MCF 10A (cell line): ENCODE measurements at regions not wholly inside any gene's neighbourhood (a gene's known extent, or its start where the extent isn't known, plus 50 kb on each side); places are given as distances from the start of the nearest gene placed in this dataset.
A peak's percentile ranks its signal among the peaks of the same experiment; 100 is the strongest.

Experiments used
- BruUV-seq: library from RNA; stranded (reverse); fragments of 400-500 nt; replicated peaks from 2 replicates; lab custom pipeline; 2021; lab: Mats Ljungman, UMichigan
- CTCF ChIA-PET: fragments of 300-600 bp; sonication (Branson Sonifier 250); formaldehyde crosslinking; extraction: SDS; loops from one replicate; lab custom pipeline; 2021; ENCODE audit warnings: antibody characterized with exemption, inconsistent platforms; lab: Yijun Ruan, JAX
- POLR2A ChIA-PET: fragments of 300-600, 350-650 bp; sonication (Branson Sonifier 250); formaldehyde crosslinking; extraction: SDS; loops from one replicate; lab custom pipeline; 2020; ENCODE audit warnings: antibody characterized with exemption, inconsistent platforms; lab: Yijun Ruan, JAX
- DNase-seq: peaks from one replicate; pipeline ENCODE4 v3.0.0-alpha.2; 2018; ENCODE audit not compliant: unreplicated experiment
- H3K27ac Mint-ChIP-seq: one replicate; pipeline ENCODE4 v1.8.0; 2022; ENCODE audit warnings: mild to moderate bottlenecking, low read depth, mixed read lengths; ENCODE audit not compliant: unreplicated experiment
- H3K27me3 Mint-ChIP-seq: one replicate; pipeline ENCODE4 v1.8.0; 2022; ENCODE audit warnings: mixed read lengths; ENCODE audit not compliant: insufficient read depth, unreplicated experiment
- H3K36me3 Mint-ChIP-seq: one replicate; pipeline ENCODE4 v1.8.0; 2022; ENCODE audit warnings: mild to moderate bottlenecking, moderate library complexity, mixed read lengths; ENCODE audit not compliant: insufficient read depth, unreplicated experiment
- H3K4me1 Mint-ChIP-seq: one replicate; pipeline ENCODE4 v1.8.0; 2022; ENCODE audit warnings: mixed read lengths; ENCODE audit not compliant: insufficient read depth, unreplicated experiment
- H3K4me3 Mint-ChIP-seq: one replicate; pipeline ENCODE4 v1.8.0; 2022; ENCODE audit warnings: mild to moderate bottlenecking, moderate library complexity, mixed read lengths; ENCODE audit not compliant: unreplicated experiment
- H3K9me3 Mint-ChIP-seq: one replicate; pipeline ENCODE4 v1.8.0; 2022; ENCODE audit warnings: mixed read lengths; ENCODE audit not compliant: unreplicated experiment
- intact Hi-C: fragments of 100-400 bp; cut with micrococcal nuclease; formaldehyde crosslinking; loops from 2 replicates; pipeline ENCODE4 v1.14.1; 2022
- TF ChIP-seq, protein P1 (sequence below): fragments of 200-600 bp; IDR thresholded peaks from one replicate; pipeline ENCODE4 v1.8.0; 2022; ENCODE audit warnings: antibody characterized with exemption, mild to moderate bottlenecking; ENCODE audit not compliant: unreplicated experiment

DNA sequence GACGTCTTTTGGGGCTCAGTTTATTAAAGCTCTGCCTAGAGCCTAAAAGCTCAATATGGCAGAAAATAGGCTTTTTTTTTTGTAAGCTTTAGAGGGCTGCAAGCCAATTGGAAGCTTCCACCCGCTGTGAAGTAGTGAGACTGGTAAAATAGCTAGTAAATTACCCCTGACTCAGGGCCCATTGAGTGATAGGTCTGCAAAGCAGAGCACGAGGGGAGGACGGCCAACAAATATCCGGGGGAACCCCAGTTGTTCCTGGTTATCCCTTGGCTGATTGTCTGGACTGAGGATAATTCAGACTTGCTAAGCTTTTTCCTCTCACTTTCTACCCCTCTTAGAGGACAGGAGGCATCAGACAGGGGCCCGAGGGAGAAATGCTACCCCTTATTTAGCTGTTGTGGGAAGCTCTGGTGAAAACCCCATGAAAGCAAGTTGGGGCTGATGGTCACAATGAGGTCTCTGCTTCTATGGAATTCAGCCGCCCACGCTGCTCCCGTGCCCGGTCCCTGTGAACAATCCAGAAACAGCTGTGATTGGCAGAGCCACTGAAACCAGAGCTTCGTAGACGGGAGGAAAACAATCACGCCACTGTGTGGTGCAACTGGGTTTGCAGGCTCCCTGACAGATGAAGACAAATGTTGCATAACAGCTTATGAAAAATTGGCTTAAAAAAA is 141.9 kb upstream of the LGALSL start:
- Mint-ChIP-seq H3K4me1 (peaks cover 23% of the 10 kb centered on the region), H3K27me3 (no peaks in the 10 kb centered on the region), H3K36me3 (no peaks in the 10 kb centered on the region), H3K9me3 (no peaks in the 10 kb centered on the region), H3K27ac (peak overlapping the region; percentile 39), H3K4me3 (no peak overlapping the region)
- ChIA-PET CTCF (interaction anchor here (0.6 to 6.2 kb wide), 39 partner anchors 10 to 621 kb away, joined by 3 to 66 read pairs (median 4); no protein-coding TSS in a partner anchor), POLR2A (interaction anchor here (0.6 to 2.7 kb wide), 23 partner anchors 11 to 468 kb away, joined by 3 to 19 read pairs (median 4); no protein-coding TSS in a partner anchor)
- intact Hi-C loops = loop anchor here (1.0 to 5.0 kb wide), 3 partner anchors 100 to 263 kb away; partner anchors contain the start of gene PELI1
- BruUV-seq = no TSS peak
- TF ChIP-seq, protein P1, sequence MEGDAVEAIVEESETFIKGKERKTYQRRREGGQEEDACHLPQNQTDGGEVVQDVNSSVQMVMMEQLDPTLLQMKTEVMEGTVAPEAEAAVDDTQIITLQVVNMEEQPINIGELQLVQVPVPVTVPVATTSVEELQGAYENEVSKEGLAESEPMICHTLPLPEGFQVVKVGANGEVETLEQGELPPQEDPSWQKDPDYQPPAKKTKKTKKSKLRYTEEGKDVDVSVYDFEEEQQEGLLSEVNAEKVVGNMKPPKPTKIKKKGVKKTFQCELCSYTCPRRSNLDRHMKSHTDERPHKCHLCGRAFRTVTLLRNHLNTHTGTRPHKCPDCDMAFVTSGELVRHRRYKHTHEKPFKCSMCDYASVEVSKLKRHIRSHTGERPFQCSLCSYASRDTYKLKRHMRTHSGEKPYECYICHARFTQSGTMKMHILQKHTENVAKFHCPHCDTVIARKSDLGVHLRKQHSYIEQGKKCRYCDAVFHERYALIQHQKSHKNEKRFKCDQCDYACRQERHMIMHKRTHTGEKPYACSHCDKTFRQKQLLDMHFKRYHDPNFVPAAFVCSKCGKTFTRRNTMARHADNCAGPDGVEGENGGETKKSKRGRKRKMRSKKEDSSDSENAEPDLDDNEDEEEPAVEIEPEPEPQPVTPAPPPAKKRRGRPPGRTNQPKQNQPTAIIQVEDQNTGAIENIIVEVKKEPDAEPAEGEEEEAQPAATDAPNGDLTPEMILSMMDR = peak; percentile 56
- peak; percentile 96 for DNase-seq

GRCh38 chr2:64312622-64313397 is 141.2 kb upstream of the LGALSL start:
- H3K36me3 Mint-ChIP-seq = no peaks in the 10 kb centered on the region
- intact Hi-C loops = loop anchor here (1.0 to 5.0 kb wide), 3 partner anchors 101 to 264 kb away; partner anchors contain the start of gene PELI1
- H3K4me1 Mint-ChIP-seq = peaks cover 23% of the 10 kb centered on the region
- no peak overlapping the region for H3K4me3 Mint-ChIP-seq
- BruUV-seq = no TSS peak
- CTCF ChIA-PET = interaction anchor here (0.5 to 6.2 kb wide), 33 partner anchors 11 to 620 kb away, joined by 3 to 66 read pairs (median 4); no protein-coding TSS in a partner anchor
- H3K27me3 Mint-ChIP-seq = no peaks in the 10 kb centered on the region
- H3K27ac Mint-ChIP-seq = peak overlapping the region; percentile 39
- POLR2A ChIA-PET = interaction anchor here (0.6 to 2.7 kb wide), 22 partner anchors 10 to 469 kb away, joined by 3 to 19 read pairs (median 4); no protein-coding TSS in a partner anchor
- no peaks in the 10 kb centered on the region for H3K9me3 Mint-ChIP-seq
- DNase-seq = no peak
- TF ChIP-seq, protein P1 = no peak

DNA sequence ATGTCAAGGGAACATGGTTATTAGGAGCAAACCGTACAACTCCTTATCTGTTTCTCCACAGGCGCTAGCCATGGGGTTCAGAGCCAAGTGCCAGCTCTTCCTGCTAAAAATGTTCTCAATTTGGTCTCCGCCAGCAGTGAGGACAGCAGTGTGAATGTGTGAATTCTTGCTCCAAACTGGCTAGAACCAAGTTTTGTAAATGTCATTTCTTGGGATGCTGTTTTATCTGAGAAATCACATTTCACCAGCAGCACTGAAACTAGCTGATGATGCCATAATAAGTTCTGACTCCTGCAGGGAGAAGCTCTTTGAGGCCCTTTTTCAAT is 140.6 kb upstream of the LGALSL start:
- H3K36me3 Mint-ChIP-seq = no peaks in the 10 kb centered on the region
- no peaks in the 10 kb centered on the region for H3K9me3 Mint-ChIP-seq
- ChIA-PET POLR2A (interaction anchor here (1.4 to 2.7 kb wide), 5 partner anchors 22 to 171 kb away, joined by 4 to 17 read pairs (median 8); no protein-coding TSS in a partner anchor), CTCF (interaction anchor here (0.5 to 6.2 kb wide), 7 partner anchors 17 to 264 kb away, joined by 3 to 66 read pairs (median 10); no protein-coding TSS in a partner anchor)
- H3K27ac Mint-ChIP-seq = no peak overlapping the region
- BruUV-seq = no TSS peak
- H3K4me3 Mint-ChIP-seq = no peak overlapping the region
- no peaks in the 10 kb centered on the region for H3K27me3 Mint-ChIP-seq
- TF ChIP-seq, protein P1 = no peak
- H3K4me1 Mint-ChIP-seq = peaks cover 23% of the 10 kb centered on the region
- no peak for DNase-seq
- intact Hi-C loops = loop anchor here (5.0 kb wide), 1 partner anchor 101 kb away; no protein-coding TSS in a partner anchor
